ENCODE measurements at regions not wholly inside any gene's neighbourhood (a gene's known extent, or its start where the extent isn't known, plus 50 kb on each side); places are given as distances from the start of the nearest gene placed in this dataset.

DNA sequence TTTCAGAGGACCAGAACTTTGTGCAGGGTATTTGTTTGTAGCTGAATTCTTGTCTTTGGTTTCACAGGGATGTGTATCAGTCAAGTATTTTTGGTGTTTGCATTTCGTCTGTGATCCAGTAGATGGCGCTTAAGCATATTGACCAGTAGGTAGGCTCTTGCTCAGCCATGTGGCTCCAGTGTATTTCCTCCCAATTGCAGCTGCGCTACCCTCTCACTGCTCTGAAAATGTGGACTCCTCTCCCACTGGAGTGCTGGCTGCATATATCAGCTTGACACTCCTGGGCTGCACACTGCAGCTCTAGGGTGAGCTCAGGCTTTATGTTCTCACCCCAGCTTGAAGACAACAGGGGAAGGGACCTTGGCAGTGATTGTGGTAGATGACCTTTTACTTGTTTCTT, 1264.3 kb upstream of the ALCAM start:
- Histone ChIP-seq H3K9me3 (ENCODE audit: control insufficient read depth, low read depth, low read length) (no peaks in the 10 kb centered on the region), H3K23ac (ENCODE audit: insufficient read length, low read depth, low read length) (no peak overlapping the region), H3K27me3 (ENCODE audit: insufficient read depth, low read length) (no peaks in the 10 kb centered on the region), H4K8ac (replicated peaks; ENCODE audit: insufficient read length, low read depth, low read length) (no peak overlapping the region), H3T11ph (ENCODE audit: low read length) (no peak overlapping the region), H4K5ac (ENCODE audit: insufficient read length, low read depth, low read length) (no peak overlapping the region), H3K79me2 (ENCODE audit: insufficient read depth, low read length) (no peaks in the 10 kb centered on the region), H3K9ac (ENCODE audit: extremely low read depth, insufficient read length, low read length) (no peak overlapping the region), H3K4me2 (ENCODE audit: insufficient read depth, insufficient read length, low read length) (no peak overlapping the region), H2BK15ac (ENCODE audit: low read depth, low read length) (no peak overlapping the region), H2BK120ac (ENCODE audit: low read depth, low read length, poor library complexity, severe bottlenecking) (no peak overlapping the region), H2AFZ (ENCODE audit: low read length) (no peak overlapping the region), H2AK5ac (ENCODE audit: insufficient read length, low read length) (no peak overlapping the region), H3K18ac (ENCODE audit: insufficient read length, low read depth, low read length) (no peak overlapping the region), H2BK20ac (ENCODE audit: low read depth, low read length, poor library complexity, severe bottlenecking) (no peak overlapping the region), H3K27ac (ENCODE audit: insufficient read length, low read depth, low read length) (no peak overlapping the region), H3K4ac (ENCODE audit: low read depth, low read length) (no peak overlapping the region), H3K14ac (ENCODE audit: insufficient read depth, low read length) (no peak overlapping the region), H2BK12ac (ENCODE audit: insufficient read length, low read depth, low read length) (no peak overlapping the region), H4K91ac (ENCODE audit: insufficient read length, low read depth, low read length) (no peak overlapping the region), H2BK5ac (ENCODE audit: insufficient read length, low read length) (no peak overlapping the region), H3K23me2 (ENCODE audit: insufficient read length, low read depth, low read length, poor library complexity, severe bottlenecking) (no peaks in the 10 kb centered on the region), H4K20me1 (ENCODE audit: control insufficient read depth, insufficient read depth, insufficient read length) (no peaks in the 10 kb centered on the region), H3K79me1 (ENCODE audit: insufficient read depth, low read depth, low read length, poor library complexity, severe bottlenecking) (no peaks in the 10 kb centered on the region), H3K4me1 (ENCODE audit: insufficient read depth, low read length) (no peaks in the 10 kb centered on the region; the same call in 1 of the 2 replicates), H3K56ac (ENCODE audit: insufficient read length, low read depth, low read length) (no peak overlapping the region)
- H3K27me3 Mint-ChIP-seq (ENCODE audit: low read depth): peaks cover 3% of the 10 kb centered on the region
- WGBS (ENCODE audit: extremely low coverage, insufficient read length, low lambda C conversion rate): no CpG with 5 or more reads among the region's 3 CpGs
- peaks cover 15% of the 10 kb centered on the region in 2 experiments for H3K4me1 Mint-ChIP-seq
- DNase-seq: peak; percentile 64
- H3K27ac Mint-ChIP-seq: no peak overlapping the region
- no peaks in the 10 kb centered on the region; a peak in 1 of 5 replicates for H3K9me3 Mint-ChIP-seq
- TF ChIP-seq, protein P1, sequence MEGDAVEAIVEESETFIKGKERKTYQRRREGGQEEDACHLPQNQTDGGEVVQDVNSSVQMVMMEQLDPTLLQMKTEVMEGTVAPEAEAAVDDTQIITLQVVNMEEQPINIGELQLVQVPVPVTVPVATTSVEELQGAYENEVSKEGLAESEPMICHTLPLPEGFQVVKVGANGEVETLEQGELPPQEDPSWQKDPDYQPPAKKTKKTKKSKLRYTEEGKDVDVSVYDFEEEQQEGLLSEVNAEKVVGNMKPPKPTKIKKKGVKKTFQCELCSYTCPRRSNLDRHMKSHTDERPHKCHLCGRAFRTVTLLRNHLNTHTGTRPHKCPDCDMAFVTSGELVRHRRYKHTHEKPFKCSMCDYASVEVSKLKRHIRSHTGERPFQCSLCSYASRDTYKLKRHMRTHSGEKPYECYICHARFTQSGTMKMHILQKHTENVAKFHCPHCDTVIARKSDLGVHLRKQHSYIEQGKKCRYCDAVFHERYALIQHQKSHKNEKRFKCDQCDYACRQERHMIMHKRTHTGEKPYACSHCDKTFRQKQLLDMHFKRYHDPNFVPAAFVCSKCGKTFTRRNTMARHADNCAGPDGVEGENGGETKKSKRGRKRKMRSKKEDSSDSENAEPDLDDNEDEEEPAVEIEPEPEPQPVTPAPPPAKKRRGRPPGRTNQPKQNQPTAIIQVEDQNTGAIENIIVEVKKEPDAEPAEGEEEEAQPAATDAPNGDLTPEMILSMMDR (conservative IDR thresholded peaks at IDR 0.05): peak; percentile 78
- H3K36me3 Mint-ChIP-seq (ENCODE audit: insufficient read depth in 1 of 3, low read depth in 3 of 3): no peaks in the 10 kb centered on the region
- no peak overlapping the region for H3K4me3 Mint-ChIP-seq
